Activated CD4-positive, alpha-beta T cell treated with anti-CD3 and anti-CD28 coated beads, Interleukin-2, Interleukin-6, amounts not matched to agents 100 ng/mL and 50 ng/mL, durations not matched to agents 16 hours and 8 hours (primary cell): ENCODE measurements at regions not wholly inside any gene's neighbourhood (a gene's known extent, or its start where the extent isn't known, plus 50 kb on each side); places are given as distances from the start of the nearest gene placed in this dataset.

Experiments used
- DNase-seq: peaks from one replicate; pipeline ENCODE4 v3.0.0-alpha.2; 2020

- no peak for DNase-seq
These were observed 51.4 kb upstream of the SOX2 start for GRCh38 chr3:181660337-181660736.

- DNase-seq: no peak
These were observed 74.3 kb upstream of the SOX2 start for GRCh38 chr3:181637456-181637855.

- no peak for DNase-seq
These were observed 74.7 kb upstream of the SOX2 start for GRCh38 chr3:181637056-181637455.

- DNase-seq: no peak
These were observed 76.6 kb upstream of the SOX2 start for GRCh38 chr3:181635141-181635540.

GRCh38 chr3:181633556-181633955, 78.2 kb upstream of the SOX2 start:
- no peak for DNase-seq

GRCh38 chr3:181631901-181632300, 79.8 kb upstream of the SOX2 start:
- DNase-seq: no peak

- no peak for DNase-seq
These were observed 80.9 kb upstream of the SOX2 start for GRCh38 chr3:181630853-181631252.

- DNase-seq: no peak
These were observed 82.0 kb upstream of the SOX2 start for GRCh38 chr3:181629711-181630110.

- DNase-seq: no peak
These were observed 82.7 kb upstream of the SOX2 start for GRCh38 chr3:181629029-181629428.

GRCh38 chr3:181628384-181628783, 83.3 kb upstream of the SOX2 start:
- no peak for DNase-seq

- no peak for DNase-seq
These were observed 85.7 kb upstream of the SOX2 start for GRCh38 chr3:181626036-181626435.

GRCh38 chr3:181623924-181624694, 87.6 kb upstream of the SOX2 start:
- DNase-seq: no peak

GRCh38 chr3:181622365-181622764, 89.4 kb upstream of the SOX2 start:
- no peak for DNase-seq

GRCh38 chr3:181619897-181620296, 91.8 kb upstream of the SOX2 start:
- no peak for DNase-seq

- DNase-seq: no peak
These were observed 93.5 kb upstream of the SOX2 start for GRCh38 chr3:181618260-181618659.

GRCh38 chr3:181616088-181617070, 95.3 kb upstream of the SOX2 start:
- DNase-seq: no peak

GRCh38 chr3:181615666-181616065, 96.1 kb upstream of the SOX2 start:
- no peak for DNase-seq

GRCh38 chr3:181614878-181615277, 96.8 kb upstream of the SOX2 start:
- no peak for DNase-seq

- DNase-seq: no peak
These were observed 97.9 kb upstream of the SOX2 start for GRCh38 chr3:181613813-181614212.

GRCh38 chr3:181613191-181613590, 98.5 kb upstream of the SOX2 start:
- DNase-seq: no peak

GRCh38 chr3:181610973-181611265, 100.8 kb upstream of the SOX2 start:
- DNase-seq: no peak

- DNase-seq: no peak
These were observed 101.4 kb upstream of the SOX2 start for GRCh38 chr3:181610083-181610972.
